ENCODE measurements at regions not wholly inside any gene's neighbourhood (a gene's known extent, or its start where the extent isn't known, plus 50 kb on each side); places are given as distances from the start of the nearest gene placed in this dataset.

DNA sequence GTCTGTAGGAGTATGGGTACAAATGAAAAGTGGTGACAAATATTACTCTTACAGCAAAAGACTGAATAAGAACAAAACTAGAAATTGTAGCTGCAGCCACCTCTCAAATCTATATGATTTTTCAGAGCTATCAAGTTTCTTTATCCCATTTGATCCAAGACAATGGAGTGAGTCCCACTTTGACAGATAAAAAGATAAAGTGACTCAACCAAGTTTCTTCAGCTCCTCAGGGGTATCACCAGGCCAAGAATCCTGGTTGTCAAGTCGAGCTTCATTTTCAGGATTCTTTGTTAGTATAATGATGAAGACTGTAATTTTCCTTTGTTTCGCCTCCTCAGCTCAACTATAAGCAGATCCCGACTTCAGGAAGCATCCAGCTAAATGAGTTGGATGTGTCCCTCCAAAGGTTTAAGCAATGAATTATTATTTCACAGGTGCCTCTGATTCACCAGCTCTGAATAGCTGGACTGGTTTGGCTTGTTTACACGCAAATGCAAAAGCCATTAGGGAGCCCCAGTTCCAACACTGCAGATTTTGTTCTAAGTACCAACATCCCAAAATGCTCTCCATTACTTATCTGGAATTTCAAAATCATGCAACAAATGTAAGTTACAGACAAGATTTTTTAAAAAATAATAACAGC, 238.9 kb downstream of the MAFB start:
- DNase-seq (ENCODE audit: insufficient read length, low spot score): no peak
- no peak for TF ChIP-seq POLR2A (IDR thresholded peaks at IDR 0.05; ENCODE audit: low read depth, low read length)
- FAIRE-seq: no peak

DNA sequence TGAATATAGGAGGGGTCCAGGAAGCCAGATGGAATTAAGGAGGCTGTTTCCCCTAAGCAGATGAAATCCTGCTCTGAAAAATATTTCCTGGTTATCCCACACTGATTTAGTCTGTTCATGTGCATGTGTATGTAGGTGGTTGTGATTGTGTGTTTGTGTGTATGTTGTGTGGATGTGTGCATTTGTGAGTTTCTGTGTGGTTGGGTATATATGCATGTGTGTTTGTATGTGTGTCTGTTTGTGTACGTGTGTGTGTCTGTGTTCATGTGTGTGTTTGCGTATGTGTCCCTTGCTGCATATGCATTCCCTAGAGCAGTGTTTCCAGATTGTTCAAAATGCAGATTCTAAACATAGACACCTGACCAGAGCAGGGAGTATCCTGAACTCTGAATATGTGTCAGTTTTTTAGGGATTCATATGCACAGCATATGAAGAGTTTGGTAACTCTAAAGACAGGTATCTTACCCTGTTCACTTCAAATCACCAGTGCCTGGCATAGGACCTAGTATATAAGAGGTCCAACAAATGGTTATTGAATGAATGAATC, 239.8 kb downstream of the MAFB start:
- TF ChIP-seq POLR2A (IDR thresholded peaks at IDR 0.05; ENCODE audit: low read depth, low read length): no peak
- DNase-seq (ENCODE audit: insufficient read length, low spot score): no peak
- FAIRE-seq: no peak

DNA sequence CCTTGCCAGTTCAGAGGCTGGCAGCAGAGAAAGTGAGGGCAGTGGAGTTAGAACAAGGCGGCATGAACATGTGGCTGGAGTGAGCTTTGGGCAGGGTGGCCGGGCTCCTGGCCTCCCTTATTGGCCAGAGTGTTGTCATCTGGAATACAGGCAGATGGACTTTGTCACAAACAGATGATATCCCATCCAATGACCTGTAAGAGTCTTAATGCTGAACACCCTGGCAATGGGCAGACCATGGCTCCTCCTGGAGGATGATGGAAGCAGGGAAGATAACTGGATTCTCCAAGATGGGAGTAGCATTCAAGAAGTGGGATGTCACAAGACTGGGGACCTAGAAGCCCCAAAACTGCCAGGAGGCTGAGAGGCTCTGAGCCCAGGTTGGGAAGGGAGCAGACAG, 242.1 kb downstream of the MAFB start:
- DNase-seq (ENCODE audit: insufficient read length, low spot score): no peak
- no peak for TF ChIP-seq POLR2A (IDR thresholded peaks at IDR 0.05; ENCODE audit: low read depth, low read length)
- FAIRE-seq: no peak

DNA sequence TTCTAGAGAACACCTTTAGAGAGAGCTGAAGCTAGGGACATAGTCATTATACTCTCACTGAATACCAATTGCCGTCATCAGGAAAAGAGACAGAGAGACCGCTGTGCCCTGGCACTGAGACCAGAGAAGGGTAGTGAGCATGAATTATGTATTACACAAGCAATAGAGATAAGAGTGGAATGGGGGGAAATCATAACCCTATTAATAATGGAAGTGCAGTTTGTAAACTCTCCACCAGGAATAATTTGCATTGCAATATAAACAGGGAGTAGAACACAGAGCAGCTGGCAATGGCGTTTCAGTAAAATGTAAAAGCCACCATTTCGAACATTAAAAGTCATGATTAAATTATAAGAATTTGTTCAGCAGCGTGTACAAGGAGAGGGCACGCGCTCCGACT, 244.5 kb downstream of the MAFB start:
- DNase-seq (ENCODE audit: insufficient read length, low spot score): no peak
- no peak for FAIRE-seq
- TF ChIP-seq POLR2A (IDR thresholded peaks at IDR 0.05; ENCODE audit: low read depth, low read length): no peak

DNA sequence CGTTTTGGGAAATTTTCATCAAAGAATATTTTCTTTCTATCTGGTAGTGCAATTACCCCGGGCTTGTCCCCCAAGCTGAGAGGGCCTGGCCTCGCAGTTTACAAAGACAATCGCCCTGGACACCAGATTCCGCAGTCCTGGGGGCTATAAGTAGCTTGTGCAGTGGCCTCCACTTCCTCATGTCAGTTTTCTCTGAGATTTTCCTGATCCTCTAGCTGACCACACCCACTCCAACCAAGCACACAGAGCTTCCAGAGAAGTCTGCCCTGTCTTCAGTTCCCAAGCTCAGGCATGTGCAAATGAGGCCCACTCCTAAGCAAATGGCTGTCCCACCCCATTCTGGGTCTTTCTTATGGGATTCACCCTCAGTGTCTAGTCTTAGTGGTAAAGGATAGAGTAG, 245.3 kb downstream of the MAFB start:
- FAIRE-seq (no peak), DNase-seq (ENCODE audit: insufficient read length, low spot score) (no peak)
- no peak for TF ChIP-seq POLR2A (IDR thresholded peaks at IDR 0.05; ENCODE audit: low read depth, low read length)

DNA sequence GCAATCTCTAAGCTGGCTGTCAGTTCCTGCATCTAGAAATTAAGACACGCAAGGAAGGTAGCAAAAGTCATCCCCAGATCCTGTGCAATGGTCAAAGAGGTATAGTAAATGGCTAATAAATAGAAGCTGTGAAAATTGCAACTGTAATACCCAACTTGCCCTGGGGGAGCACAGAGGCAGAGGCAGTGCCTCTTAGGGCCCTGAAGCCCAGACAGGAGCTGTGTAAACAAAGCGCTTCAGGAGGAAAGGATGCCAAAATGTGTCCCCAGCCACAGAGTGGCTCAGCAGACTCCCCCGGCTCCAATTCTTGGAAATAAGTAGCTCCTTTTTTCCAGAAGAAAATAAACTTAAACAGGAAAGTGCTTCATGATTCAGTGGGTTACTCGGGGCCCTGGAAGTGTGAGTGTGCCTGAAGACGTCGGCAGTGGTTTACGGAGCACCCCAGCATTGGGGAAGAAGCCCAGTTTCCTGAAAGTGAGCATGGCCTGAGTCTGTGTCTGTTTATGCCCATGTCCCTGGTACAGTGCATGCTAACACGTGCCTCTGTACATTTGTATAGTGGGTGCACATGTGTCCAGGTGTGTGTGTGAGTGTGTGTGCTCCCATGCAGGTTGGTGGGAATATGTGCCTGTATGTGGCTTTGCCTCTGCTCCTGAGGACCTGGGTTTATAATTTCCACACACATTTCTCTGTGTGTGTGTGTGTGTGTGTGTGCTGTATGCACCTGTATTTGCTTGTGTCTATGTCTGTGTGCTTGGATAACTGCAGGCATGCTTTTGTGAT, 246.7 kb downstream of the MAFB start:
- no peak for DNase-seq (ENCODE audit: insufficient read length, low spot score)
- no peak for FAIRE-seq
- no peak for TF ChIP-seq POLR2A (IDR thresholded peaks at IDR 0.05; ENCODE audit: low read depth, low read length)

DNA sequence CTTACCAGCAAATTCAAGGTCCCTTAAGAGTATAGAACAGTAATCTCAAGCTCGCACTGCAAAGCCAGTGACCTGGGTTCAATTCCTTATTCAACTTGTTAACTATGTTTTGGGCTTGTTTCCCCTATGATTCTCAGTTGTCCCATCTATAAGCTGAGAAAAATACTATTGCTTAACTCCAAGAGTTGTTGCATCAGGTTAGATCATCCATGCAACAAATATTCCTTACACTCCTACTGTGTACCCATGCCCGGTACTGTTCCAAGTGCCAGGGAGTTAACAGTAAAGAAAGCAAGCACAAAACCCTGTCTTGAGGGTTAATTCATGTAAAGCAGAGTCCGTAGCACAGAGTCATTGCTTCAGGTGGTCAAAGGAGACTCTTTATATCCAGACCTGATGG, 247.3 kb downstream of the MAFB start:
- DNase-seq (ENCODE audit: insufficient read length, low spot score): no peak
- no peak for TF ChIP-seq POLR2A (IDR thresholded peaks at IDR 0.05; ENCODE audit: low read depth, low read length)
- no peak for FAIRE-seq

DNA sequence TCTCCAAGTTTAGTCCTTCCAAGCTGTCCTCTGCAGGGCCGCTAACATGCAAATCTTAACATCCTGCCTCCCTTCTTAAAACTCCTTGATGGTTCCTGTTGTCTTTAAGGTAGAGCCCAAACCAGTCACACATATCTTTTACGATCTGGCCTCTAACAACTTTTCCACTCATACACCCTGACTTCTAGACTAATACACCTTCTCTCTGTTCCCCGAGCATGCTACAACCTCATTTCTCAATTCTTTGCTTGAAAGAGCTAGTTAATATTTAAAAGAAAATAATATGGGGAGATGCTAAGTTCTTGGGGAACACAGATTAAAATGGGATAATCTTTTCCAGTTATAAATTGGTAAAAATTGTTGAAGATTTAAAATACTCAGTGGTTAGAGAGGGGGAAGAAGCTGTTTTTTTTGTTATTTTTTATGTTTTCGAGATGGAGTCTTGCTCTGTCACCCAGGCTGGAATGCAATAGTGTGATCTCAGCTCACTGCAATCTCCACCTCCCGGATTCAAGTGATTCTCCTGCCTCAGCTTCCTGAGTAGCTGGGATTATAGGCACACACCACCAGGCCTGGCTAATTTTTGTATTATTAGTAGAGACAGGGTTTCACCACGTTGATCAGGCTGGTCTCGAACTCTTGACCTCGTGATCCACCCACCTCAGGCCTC, 250.7 kb downstream of the MAFB start:
- DNase-seq (ENCODE audit: insufficient read length, low spot score) (no peak), FAIRE-seq (no peak)
- TF ChIP-seq POLR2A (IDR thresholded peaks at IDR 0.05; ENCODE audit: low read depth, low read length): no peak

DNA sequence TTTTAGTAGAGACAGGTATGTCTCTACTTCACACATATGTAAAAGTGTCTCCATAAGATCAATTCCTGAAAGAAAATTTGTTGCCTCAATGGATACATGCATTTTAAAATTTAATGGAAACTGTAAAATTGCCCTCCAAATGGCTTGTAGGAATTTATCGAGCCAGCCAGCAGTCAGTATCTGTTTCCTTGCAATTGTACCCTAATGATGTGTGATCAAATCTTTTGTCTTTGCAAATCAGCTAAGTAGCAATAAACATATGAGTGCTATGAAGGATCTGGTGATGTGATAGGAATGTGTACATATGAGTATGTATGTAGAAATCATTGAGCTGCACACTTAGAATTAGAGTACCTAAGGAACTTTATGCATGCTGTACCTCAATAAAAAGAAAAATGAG, 253.0 kb downstream of the MAFB start:
- DNase-seq (ENCODE audit: insufficient read length, low spot score): no peak
- no peak for TF ChIP-seq POLR2A (IDR thresholded peaks at IDR 0.05; ENCODE audit: low read depth, low read length)
- FAIRE-seq: no peak

DNA sequence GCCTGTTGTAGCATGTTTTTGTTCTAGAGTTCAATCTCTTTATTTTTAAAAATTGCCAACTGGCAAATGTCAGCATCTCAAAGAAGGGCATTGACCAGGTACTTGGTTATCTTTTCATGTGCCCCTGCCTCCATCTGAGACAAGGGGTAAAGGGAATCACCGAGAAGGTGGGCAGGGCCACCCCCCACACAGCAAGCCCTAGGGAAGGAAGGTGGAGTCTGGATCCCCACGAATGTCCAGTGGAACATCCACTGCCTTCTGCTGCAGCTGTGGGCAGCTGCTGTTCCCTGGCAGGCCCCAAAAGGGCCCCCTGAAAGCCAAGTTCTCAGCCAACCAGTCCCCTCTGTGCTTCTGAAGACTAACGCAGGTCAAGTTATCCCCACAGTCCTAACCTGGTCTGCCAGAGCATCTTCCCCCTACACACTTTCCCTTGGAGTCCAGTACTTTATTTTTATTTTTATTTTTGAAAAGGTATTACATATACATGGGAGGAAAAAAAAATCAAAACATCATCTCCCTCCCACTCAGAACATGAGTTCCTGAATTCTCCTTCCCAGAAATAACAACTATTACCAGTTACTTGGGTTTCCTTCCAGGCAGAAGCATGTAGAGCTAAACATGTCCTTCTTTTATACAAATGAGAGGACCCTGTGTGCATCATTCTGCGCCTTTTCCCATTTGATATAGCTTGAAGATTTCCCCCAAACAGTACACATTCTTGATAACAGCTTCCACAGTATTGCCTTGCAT, 253.7 kb downstream of the MAFB start:
- TF ChIP-seq POLR2A (IDR thresholded peaks at IDR 0.05; ENCODE audit: low read depth, low read length): no peak
- DNase-seq (ENCODE audit: insufficient read length, low spot score) (no peak), FAIRE-seq (no peak)

DNA sequence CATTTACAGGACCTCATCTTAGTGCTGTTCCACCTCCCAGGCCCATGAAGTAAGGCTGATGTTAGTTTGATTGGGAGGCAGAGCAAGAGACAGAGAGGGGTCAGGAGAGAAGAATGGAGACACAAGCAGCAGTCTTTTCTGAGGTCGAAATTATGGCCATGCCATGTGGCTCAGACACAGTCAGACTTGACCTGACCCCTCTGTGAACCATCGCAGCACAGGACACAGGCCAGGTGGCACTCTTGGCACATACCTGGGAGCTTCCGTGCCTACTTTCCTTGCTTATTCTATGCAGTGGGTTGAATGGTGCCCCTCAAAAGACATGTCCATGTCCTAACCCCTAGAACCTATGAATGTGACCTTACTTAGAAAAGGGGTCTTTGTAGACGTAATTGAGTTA, 254.9 kb downstream of the MAFB start:
- DNase-seq (ENCODE audit: insufficient read length, low spot score) (no peak), FAIRE-seq (no peak)
- TF ChIP-seq POLR2A (IDR thresholded peaks at IDR 0.05; ENCODE audit: low read depth, low read length): no peak

DNA sequence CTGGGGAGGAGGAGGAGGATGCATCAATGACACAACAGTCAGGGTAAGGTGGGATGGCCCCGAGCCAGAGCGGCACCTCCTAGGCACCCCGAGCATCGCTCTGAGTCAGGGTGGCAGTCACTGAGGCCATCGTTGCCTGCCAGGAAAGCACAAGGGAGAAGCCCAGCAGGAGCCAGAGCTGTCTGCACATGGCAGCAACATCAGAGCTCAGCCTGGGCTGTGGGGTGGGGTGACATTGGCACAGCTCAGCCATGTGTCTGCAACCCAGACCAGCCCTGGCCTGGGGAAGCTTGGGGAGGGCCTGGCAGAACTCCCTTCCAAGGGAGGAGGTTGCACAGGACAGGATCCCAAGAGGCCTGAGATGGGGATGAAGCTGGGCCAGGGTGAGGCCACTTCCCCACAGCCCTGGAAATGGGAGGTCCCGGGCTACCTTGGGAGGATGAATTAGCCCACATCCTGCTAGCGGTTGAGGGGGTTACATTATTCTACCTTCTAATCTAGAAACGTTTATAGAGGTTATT, 255.6 kb downstream of the MAFB start:
- no peak for TF ChIP-seq POLR2A (IDR thresholded peaks at IDR 0.05; ENCODE audit: low read depth, low read length)
- FAIRE-seq (no peak), DNase-seq (ENCODE audit: insufficient read length, low spot score) (no peak)

DNA sequence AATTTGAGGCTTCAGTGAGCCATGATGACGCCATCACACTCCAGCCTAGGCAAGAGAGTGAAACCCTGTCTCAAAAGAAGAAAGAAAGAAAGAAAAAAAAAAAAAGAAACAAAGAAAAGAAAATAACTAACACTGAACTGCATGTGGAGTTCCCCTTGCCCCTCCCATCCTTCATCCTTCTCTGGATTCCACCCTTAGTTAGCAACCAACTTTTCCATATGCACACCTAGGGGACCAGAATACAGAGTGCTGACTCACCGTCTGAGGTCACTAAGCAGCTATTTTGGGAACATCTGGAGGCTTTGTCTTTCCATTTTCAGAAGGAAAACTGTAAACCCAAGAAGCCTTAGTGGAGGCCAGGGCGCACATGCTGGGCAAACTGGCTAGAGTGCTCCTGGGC, 257.4 kb downstream of the MAFB start:
- no peak for TF ChIP-seq POLR2A (IDR thresholded peaks at IDR 0.05; ENCODE audit: low read depth, low read length)
- DNase-seq (ENCODE audit: insufficient read length, low spot score) (no peak), FAIRE-seq (no peak)

DNA sequence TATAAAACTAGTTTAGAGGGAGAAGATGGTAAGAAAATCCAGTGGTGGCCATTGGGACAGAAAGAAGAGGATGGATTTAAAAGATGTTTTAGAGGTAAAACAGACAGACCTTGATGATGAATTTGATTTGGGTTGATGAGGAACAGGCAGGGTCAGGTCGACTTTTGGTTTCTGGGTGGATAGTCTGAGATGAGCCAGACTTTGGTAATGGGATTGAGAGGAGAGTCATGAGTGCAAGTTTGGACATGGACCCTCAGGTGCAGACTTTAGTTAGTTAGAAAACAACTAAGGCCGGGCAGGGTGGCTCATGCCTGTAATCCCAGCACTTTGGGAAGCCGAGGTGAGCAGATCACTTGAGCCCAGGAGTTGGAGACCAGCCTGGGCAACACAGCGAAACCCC, 257.9 kb downstream of the MAFB start:
- DNase-seq (ENCODE audit: insufficient read length, low spot score) (no peak), FAIRE-seq (no peak)
- TF ChIP-seq POLR2A (IDR thresholded peaks at IDR 0.05; ENCODE audit: low read depth, low read length): no peak

Measured in H54 (cell line).